HG03196 (cell line): ENCODE measurements at regions not wholly inside any gene's neighbourhood (a gene's known extent, or its start where the extent isn't known, plus 50 kb on each side); places are given as distances from the start of the nearest gene placed in this dataset.
"Not testable (repeated sequence)": the region's sequence is repeated elsewhere in the genome, so short reads cannot be mapped to it uniquely, and the experiment has no call there.

Experiments
- ATAC-seq: cut with Tn5 transposase; IDR thresholded peaks from one replicate; pipeline ENCODE4 v1.9.1; 2021; ENCODE audit not compliant: unreplicated experiment

DNA sequence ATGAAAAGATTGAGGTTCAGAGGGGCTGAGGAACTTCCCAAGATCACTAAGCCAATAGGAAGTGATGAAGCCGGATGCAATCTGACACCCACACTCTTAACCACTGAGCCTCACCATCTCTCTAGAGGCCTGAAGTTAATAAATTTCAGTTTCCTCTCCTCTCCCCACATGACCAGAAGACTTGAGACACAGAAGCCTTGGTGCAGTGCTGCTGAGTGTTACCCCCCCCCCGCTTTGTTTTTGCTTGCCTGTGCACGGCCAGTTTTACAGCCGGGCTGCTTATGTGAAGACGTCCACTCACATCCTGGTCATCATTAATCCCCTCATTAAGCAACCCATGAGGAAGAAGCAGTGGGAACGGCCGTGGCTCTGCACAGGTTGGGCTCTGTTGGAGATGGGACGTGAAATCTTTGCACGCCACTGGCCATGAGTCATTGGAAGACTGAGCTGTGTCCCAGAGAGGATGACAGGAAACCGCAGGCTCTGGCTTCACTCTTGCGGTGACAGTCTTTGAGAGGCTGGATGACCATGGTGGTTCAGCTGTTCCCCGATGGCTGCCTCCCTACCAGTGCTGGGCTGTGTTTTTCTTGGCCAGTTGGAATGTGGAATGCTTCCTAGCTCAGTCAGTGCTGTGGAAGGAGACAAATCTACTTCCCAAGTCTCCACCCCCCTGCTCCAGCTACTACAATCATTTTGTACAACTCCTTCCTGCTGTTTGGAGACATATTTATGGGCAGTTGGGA lies 232.6 kb upstream of the LRTM1 start:
- ATAC-seq = peak; percentile 73

DNA sequence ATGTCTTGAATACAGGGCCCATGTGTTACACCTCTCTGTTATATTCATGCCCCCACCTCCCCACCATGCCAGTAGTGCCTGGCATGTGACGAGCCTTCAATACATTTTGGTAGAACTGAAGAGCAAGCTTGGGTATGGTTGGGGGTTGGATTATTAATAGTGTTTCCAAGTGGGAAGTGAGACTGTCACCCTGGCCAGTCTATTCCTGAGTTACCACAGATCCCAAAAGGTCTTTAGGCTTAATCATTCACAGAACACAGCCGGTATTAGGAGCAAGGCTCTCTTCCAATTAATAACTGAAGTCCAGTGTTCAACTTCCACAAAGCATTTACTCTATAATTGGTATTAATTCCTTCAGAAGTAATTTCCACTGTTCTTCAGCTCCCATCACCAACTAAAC lies 231.9 kb upstream of the LRTM1 start:
- ATAC-seq = no peak

DNA sequence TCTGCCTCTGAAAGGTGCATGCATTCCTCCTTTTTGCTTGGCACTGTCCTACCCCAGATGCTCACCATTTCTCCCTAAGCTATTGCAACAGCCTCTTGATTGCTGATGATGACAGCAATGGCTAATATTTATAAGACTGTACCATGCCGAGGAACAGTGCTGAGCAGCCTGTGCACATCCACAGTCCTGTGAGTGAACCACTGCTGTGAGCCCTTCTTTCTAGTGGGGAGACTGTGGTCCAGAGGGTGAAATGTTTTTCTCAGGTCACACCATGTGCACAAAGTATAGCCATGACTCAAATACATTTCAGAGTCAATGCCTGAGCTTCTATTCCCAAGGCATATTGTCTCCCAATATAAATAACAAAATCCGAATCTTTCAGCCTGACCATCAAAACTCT lies 231.2 kb upstream of the LRTM1 start:
- no peak for ATAC-seq

DNA sequence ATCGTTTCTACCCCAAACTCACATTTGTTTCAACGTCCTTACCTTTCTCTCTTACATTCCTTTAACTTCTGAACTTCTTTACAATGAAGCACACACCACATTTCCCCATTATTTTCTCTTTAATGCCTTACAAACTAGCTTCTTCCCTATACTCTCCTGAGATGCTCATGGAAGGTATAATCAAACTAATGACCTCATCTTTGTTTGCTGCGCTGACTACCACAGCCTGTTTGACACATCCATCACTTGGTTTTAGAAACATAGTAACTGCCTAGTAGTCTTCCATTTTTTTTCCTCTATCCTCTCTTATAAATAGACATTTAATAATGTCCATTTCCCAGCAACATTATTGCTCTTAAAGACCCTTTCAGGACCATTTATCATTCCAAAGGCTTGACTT lies 230.5 kb upstream of the LRTM1 start:
- no peak for ATAC-seq

DNA sequence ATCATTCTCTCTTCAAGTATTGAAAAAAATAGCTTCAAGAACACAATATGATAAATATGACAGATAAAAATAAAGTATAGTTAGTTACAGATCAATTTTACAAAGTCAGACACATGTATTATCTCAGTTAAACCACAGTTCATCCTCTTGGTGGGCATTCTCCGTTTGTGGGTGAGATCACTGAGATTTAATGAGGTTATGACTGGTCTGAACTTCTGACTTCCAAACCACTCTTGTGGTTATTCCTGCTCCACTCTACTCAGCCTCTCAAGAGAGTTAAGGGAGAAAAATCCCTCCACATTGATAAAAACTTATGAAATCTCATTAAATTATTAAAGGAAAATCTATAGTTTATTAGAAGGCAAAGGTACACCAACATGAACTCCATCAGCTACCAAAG lies 229.9 kb upstream of the LRTM1 start:
- ATAC-seq = no peak

DNA sequence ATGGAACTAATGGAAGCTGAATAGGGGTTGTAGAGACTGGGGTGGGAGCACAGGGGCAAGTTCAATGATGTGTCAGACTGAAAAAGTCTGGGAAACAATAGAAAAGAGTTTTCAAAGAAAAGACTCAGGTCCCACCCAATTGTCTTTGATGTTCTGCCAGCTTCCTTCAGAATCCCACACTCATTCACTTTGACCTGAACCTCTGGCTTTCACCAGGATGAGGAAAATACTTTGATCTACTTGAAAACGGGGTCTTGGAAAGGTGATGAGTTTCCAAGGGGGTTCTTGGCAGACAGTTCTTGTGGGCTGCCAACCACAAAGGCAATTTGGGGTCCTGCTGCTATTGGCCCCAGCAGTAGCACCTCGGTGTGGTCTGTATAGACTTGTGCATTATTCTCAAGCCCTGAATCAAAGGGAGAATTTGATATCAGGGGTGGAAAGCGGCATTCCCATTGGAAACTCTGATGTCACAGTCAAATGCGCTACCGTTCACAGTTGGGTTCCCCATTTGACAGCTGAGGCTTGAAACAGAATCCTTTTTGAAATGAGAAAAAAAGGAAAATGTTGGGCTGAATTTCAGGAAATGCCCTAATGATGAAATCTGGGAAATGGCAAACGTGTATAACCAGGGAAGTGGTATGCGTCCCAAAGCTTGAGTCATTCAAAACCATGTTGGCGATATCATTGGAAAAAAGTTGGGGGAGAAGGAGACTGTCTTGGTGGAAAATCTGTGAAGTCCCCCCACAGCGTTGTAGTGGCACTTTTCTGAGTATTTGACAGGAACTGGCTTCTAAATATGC lies 229.2 kb upstream of the LRTM1 start:
- ATAC-seq = no peak

DNA sequence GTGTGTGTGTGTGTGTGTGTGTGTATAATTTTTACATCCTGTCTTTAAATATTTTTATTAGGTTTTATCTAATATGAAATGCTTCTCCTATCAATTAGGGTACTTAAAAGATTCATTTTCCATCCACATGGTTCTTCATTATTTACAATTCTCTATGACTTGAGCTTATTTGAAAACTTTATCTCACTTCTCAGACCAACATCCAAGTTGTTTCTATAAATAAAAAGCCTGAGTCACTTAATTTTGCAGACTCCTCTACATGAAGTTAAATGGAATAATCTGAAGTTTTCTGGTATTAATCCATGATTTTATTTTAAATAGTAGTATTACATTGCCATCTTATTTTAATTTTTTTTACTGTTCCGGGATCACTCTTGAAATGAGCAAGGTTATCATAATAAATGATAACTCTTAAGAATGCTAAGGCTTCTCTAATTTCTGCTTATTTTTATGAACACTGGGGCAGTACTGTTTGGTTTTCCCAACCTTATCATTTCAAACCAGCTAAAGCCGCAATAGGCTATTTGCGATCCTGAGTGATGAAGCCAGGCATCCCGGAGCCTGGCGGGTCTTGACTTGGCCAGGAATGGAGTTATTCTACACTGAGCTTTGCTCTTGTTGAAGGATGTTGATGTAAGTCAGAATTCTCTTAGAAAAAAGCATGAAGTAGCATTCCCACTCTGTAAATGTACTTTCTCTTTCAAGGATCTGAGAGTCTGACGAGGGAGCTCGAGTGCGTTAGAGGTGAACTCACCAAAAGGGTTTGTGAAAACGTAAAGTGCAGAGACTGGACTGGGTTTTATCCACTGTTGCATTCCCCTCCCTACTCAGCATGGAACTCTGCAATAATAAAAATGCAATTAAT lies 220.2 kb upstream of the LRTM1 start:
- ATAC-seq = no peak

DNA sequence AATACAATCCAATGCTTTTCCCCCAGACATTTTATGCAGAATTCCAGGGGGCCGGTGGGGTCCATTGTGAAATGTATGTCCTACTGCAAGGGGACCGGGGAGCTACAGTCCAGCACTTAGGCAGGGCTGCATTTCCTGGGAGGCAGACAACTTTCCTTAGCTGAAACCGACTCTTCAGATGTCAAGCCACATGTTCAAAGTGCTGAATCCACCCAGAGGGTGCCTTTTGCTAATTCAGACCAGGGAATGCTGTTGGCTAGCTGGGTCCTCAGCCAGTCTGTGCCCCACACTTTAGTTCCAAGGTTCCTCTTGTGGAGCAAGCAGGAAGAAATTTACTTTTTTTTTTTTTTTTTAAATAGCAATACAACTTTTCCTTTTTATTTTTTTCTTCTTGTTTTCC lies 219.5 kb upstream of the LRTM1 start:
- ATAC-seq = no peak

DNA sequence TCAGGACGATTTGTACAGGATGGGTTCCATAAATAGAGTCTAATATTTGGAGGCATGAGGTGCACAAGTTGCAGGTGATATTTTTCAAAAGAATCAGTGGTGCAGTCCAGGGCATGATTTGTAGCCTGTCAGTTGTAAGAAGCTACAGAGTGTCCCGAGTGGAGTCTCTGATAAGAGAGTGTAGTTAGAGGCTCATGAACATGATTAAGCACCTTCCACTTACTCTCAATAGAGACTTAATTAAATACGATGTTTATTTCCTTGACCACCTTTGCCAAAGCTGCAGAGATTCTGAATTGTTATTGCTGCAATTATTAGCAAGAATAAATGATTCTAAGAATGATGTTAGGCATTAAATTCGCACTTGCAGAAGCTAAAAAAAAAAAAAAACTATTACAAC lies 218.4 kb upstream of the LRTM1 start:
- no peak for ATAC-seq

DNA sequence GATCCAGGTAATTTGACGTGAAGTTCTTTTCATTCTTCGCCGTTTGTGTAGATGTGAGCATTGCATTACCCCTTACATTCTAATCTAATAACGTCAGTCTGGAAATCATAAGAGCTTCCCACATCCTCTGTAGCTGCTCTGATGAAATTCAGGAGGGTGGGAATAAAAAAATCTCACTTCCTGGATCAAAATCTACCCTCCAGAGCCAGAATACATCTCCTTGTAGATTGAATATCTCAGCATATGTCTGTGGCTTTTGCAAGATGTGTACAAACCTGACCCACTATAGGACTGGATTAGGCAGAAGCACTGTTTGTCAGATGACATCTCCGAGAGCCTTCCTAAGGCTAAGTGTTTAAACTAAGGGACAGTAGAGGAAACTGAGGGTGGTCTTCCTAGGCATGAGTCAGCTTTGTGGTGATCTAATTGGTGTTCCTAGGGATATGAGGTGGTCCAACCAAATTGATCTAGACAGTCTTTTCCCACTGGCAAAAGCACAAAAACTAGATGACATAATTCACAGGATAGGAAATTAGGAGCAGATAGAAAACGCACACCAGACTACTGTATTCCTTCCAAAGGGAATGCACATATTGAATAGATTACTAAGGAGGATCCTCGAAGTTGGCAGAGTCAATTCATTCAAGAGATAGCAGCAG lies 216.3 kb upstream of the LRTM1 start:
- ATAC-seq = no peak

DNA sequence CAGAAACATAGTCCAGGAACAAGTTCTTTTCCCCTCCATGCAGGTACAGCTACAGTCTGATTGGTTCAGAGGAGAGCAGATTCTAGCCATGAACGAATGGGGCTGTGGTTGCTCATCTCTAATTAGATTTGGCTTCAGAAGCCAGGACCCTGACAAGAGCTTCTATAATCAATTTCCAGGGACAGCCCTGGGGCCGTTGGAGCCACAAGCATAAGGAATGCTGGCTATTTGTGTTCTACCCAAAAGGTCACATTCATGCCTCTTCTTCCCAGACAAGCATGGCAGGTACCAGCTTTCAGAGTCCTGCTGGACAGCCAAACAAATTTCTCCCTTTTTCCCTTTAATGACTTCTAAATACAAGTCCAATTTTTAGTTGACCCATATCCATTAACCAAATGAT lies 215.5 kb upstream of the LRTM1 start:
- ATAC-seq = no peak

DNA sequence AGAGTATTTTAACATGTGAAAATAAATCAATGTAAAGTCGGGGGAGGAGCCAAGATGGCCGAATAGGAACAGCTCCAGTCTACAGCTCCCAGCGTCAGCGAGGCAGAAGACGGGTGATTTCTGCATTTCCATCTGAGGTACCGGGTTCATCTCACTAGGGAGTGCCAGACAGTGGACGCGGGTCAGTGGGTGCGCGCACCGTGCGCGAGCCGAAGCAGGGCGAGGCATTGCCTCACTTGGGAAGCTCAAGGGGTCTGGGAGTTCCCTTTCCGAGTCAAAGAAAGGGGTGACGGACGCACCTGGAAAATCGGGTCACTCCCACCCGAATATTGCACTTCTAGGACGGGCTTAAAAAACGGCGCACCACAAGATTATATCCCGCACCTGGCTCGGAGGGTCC lies 208.4 kb upstream of the LRTM1 start:
- ATAC-seq = not testable (repeated sequence)

DNA sequence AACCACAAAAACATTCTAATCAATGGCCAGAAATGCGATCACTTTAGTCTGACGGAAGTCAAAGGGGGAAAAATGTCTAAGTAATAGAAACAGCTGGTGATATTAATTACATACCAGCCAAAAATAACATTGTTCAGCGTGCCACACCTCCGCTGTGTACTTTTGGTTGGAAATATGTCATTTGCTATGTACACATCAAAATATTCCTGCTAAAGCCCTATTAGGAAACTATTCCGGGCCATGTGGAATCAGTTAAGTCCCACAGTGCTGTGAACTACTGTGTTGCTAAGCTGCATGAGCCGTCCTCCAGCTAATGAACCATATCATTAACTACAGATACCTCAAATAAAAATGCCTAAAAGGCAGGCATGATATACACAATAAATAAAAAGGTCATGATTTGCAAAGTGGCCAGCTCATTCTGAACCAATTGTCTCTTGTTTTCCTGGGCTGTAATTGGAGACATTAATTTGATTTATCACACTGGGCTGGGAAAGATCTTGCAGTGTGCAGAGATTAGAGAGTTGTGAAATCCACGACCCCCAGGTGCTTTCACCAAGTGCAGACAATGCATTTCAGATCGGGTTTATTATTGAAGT lies 200.5 kb upstream of the LRTM1 start:
- no peak for ATAC-seq

DNA sequence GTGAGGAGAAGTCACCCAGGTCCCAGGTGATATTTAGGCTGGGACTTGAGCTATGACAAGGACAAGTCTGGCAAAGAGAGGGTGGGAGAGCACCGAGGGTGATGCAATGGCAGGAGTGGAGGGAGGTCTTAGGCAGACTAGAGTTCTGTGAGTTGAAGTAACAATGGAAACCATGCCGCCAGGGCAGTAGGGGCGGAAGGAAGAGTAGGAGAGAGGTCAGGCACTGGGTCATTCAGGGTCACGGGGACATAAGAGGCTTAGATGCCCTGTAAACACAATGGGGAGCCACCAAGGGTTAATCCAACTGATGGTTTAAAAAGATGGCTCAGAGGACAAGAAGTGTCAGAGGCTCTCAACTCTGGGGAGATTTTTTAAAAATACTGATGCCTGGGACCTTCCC lies 199.7 kb upstream of the LRTM1 start:
- ATAC-seq = no peak

DNA sequence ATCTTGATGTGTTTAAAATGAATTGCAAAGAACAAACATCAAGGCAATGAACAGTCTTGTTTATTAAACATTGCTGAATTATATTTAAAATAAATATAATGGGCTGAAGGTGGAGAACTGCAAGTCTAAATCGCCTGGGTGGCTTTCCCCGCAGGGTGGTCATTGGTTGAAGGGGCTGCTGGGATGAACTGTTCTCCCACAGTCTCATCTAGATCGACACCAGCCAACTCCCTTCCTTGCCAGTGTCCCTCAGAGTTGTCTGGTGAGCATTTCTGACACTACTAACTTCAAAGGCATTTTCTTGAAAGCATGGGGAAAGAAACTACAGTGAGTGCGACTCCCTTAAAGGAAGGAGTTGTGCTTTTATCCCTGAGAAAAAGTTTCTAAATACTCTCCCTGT lies 196.5 kb upstream of the LRTM1 start:
- ATAC-seq = no peak
